SK-N-SH treated with all-trans-retinoic acid at 6 μM for 48 hours (cell line): ENCODE measurements at regions not wholly inside any gene's neighbourhood (a gene's known extent, or its start where the extent isn't known, plus 50 kb on each side); places are given as distances from the start of the nearest gene placed in this dataset.

Experiments used
- ATAC-seq: fragments of 200-7000 bp; cut with Tn5 transposase; 3 replicates; pipeline ENCODE4 v1.9.1; 2020; ENCODE audit warnings: mild to moderate bottlenecking, moderate library complexity
- ARNTL ChIP-seq: fragments of 450-650 bp; formaldehyde crosslinking; IDR thresholded peaks from 2 replicates; pipeline ENCODE4 v1.5.0; 2020; ENCODE audit warnings: low read depth, mild to moderate bottlenecking, moderate library complexity, borderline replicate concordance
- BACH2 ChIP-seq: fragments of 250-450 bp; sonication (Bioruptor Pico); IDR thresholded peaks from 2 replicates; pipeline ENCODE4 v1.9.0; 2021; ENCODE audit warnings: mild to moderate bottlenecking, borderline replicate concordance
- CSDC2 ChIP-seq: fragments of 250-450 bp; sonication (Bioruptor Pico); IDR thresholded peaks from 2 replicates; pipeline ENCODE4 v1.5.0; 2020; ENCODE audit warnings: mild to moderate bottlenecking, moderate library complexity
- CSRNP3 ChIP-seq: fragments of 250-450 bp; sonication (Bioruptor Pico); IDR thresholded peaks from 2 replicates; pipeline ENCODE4 v1.5.1; 2021; ENCODE audit warnings: mild to moderate bottlenecking, moderate library complexity
- GLIS3 ChIP-seq: fragments of 250-450 bp; sonication (Bioruptor Pico); IDR thresholded peaks from 2 replicates; pipeline ENCODE4 v1.5.0; 2020; ENCODE audit warnings: mild to moderate bottlenecking, moderate library complexity
- OSR1 ChIP-seq: fragments of 250-450 bp; sonication (Bioruptor Pico); IDR thresholded peaks from 2 replicates; pipeline ENCODE4 v1.8.0; 2022; ENCODE audit warnings: moderate library complexity, mild to moderate bottlenecking, inconsistent platforms
- PPARA ChIP-seq: fragments of 250-450 bp; sonication (Bioruptor Pico); IDR thresholded peaks from 2 replicates; pipeline ENCODE4 v1.5.0; 2020; ENCODE audit warnings: mild to moderate bottlenecking, borderline replicate concordance
- RARB ChIP-seq: fragments of 250-450 bp; sonication (Bioruptor Pico); IDR thresholded peaks from 2 replicates; pipeline ENCODE4 v1.8.0; 2021; ENCODE audit warnings: mild to moderate bottlenecking, moderate library complexity
- SNAI2 ChIP-seq: fragments of 250-450 bp; sonication (Bioruptor Pico); IDR thresholded peaks from 2 replicates; pipeline ENCODE4 v1.5.0; 2020; ENCODE audit warnings: mild to moderate bottlenecking, moderate library complexity
- TCF4 ChIP-seq: fragments of 250-450 bp; sonication (Bioruptor Pico); IDR thresholded peaks from 2 replicates; pipeline ENCODE4 v1.8.0; 2021; ENCODE audit warnings: mild to moderate bottlenecking, moderate library complexity, borderline replicate concordance
- TOX ChIP-seq: fragments of 250-450 bp; sonication (Bioruptor Pico); IDR thresholded peaks from 2 replicates; pipeline ENCODE4 v1.8.0; 2021; ENCODE audit warnings: mild to moderate bottlenecking, moderate library complexity, borderline replicate concordance
- ZC3H10 ChIP-seq: fragments of 250-450 bp; sonication (Bioruptor Pico); IDR thresholded peaks from 2 replicates; pipeline ENCODE4 v1.5.1; 2021; ENCODE audit warnings: mild to moderate bottlenecking, moderate library complexity
- ZFP3 ChIP-seq: fragments of 250-450 bp; sonication (Bioruptor Pico); IDR thresholded peaks from 2 replicates; pipeline ENCODE4 v1.5.0; 2020; ENCODE audit warnings: mild to moderate bottlenecking, moderate library complexity
- ZFP30 ChIP-seq: fragments of 450-650 bp; formaldehyde crosslinking; IDR thresholded peaks from 2 replicates; pipeline ENCODE4 v1.5.0; 2022; ENCODE audit warnings: mild to moderate bottlenecking, moderate library complexity
- ZNF70 ChIP-seq: fragments of 450-650 bp; formaldehyde crosslinking; IDR thresholded peaks from 2 replicates; pipeline ENCODE4 v1.5.0; 2020; ENCODE audit warnings: mild to moderate bottlenecking, moderate library complexity
- TF ChIP-seq, protein P1 (sequence below): fragments of 250-450 bp; sonication (Bioruptor Pico); IDR thresholded peaks from 2 replicates; pipeline ENCODE4 v1.8.0; 2020; ENCODE audit warnings: mild to moderate bottlenecking, moderate library complexity, borderline replicate concordance
- TF ChIP-seq, protein P2 (sequence below): fragments of 250-450 bp; sonication (Bioruptor Pico); IDR thresholded peaks from 2 replicates; pipeline ENCODE4 v1.5.1; 2020; ENCODE audit warnings: low read depth, mild to moderate bottlenecking, moderate library complexity

DNA sequence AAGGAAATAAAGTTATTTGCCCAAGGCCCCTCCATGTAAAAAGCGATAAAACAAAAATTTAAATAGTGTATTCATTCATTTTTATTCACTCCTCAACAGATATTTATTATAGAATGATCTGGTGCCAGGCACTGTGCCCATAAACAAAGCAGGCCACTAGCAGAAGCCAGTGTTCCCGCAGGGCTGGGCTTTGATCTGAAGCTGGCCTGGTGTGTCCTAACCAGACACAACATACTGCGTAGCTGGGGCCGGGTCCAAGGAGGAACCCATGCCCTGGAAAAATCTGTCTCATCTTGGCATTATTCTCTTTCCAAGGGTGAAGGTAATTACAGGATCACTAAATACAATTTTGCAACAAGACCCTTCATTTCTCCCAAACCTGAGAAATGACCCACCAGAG, 537.4 kb upstream of the CDH5 start:
- TF ChIP-seq SNAI2 (CRISPR knock-in tag): no peak
- TF ChIP-seq GLIS3 (CRISPR knock-in tag): no peak
- TF ChIP-seq, protein P1, sequence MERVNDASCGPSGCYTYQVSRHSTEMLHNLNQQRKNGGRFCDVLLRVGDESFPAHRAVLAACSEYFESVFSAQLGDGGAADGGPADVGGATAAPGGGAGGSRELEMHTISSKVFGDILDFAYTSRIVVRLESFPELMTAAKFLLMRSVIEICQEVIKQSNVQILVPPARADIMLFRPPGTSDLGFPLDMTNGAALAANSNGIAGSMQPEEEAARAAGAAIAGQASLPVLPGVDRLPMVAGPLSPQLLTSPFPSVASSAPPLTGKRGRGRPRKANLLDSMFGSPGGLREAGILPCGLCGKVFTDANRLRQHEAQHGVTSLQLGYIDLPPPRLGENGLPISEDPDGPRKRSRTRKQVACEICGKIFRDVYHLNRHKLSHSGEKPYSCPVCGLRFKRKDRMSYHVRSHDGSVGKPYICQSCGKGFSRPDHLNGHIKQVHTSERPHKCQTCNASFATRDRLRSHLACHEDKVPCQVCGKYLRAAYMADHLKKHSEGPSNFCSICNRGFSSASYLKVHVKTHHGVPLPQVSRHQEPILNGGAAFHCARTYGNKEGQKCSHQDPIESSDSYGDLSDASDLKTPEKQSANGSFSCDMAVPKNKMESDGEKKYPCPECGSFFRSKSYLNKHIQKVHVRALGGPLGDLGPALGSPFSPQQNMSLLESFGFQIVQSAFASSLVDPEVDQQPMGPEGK (CRISPR knock-in tag): no peak
- TF ChIP-seq RARB (CRISPR knock-in tag): no peak
- no peak for TF ChIP-seq PPARA (CRISPR knock-in tag)
- TF ChIP-seq, protein P2, sequence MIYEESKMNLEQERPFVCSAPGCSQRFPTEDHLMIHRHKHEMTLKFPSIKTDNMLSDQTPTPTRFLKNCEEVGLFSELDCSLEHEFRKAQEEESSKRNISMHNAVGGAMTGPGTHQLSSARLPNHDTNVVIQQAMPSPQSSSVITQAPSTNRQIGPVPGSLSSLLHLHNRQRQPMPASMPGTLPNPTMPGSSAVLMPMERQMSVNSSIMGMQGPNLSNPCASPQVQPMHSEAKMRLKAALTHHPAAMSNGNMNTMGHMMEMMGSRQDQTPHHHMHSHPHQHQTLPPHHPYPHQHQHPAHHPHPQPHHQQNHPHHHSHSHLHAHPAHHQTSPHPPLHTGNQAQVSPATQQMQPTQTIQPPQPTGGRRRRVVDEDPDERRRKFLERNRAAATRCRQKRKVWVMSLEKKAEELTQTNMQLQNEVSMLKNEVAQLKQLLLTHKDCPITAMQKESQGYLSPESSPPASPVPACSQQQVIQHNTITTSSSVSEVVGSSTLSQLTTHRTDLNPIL (CRISPR knock-in tag): no peak
- no peak for TF ChIP-seq TOX
- TF ChIP-seq ZFP3 (CRISPR knock-in tag): no peak
- TF ChIP-seq OSR1 (CRISPR knock-in tag): no peak
- no peak for TF ChIP-seq TCF4 (CRISPR knock-in tag)
- no peak for TF ChIP-seq BACH2 (CRISPR knock-in tag)
- ATAC-seq: no peak

- TF ChIP-seq BACH2 (CRISPR knock-in tag) (no peak), ZNF70 (CRISPR knock-in tag) (no peak), ARNTL (CRISPR knock-in tag) (no peak), TOX (no peak), CSDC2 (no peak), RARB (CRISPR knock-in tag) (no peak), OSR1 (CRISPR knock-in tag) (no peak), PPARA (CRISPR knock-in tag) (no peak), CSRNP3 (CRISPR knock-in tag) (no peak), TCF4 (CRISPR knock-in tag) (no peak), ZFP3 (CRISPR knock-in tag) (no peak), GLIS3 (CRISPR knock-in tag) (no peak), ZC3H10 (CRISPR knock-in tag) (no peak), ZFP30 (CRISPR knock-in tag) (no peak)
- TF ChIP-seq, protein P1 (CRISPR knock-in tag): no peak
- TF ChIP-seq, protein P2 (CRISPR knock-in tag): no peak
- ATAC-seq: no peak
These were observed 538.2 kb upstream of the CDH5 start for GRCh38 chr16:65828296-65828695.

DNA sequence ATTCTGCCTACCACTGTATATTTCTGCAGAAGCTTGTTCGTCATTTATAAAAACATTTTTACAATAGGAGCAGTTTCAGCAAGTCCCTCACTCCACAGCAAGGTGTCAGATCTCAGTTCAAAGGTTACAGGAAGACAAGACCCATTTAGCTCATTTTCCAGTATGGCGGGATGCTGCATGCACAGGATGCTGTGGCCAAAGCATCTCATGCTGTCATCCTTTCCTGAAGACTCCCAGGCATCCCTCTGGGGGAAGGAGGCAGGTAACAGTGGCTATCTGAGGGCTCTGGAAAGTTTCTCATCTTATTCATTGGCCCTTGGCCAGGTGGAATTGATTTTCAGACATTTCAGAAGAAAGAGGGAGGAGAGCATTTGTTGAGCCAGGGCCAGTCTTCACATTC, 539.3 kb upstream of the CDH5 start:
- TF ChIP-seq, protein P2 (CRISPR knock-in tag): no peak
- TF ChIP-seq ZFP30 (CRISPR knock-in tag) (no peak), CSDC2 (no peak), PPARA (CRISPR knock-in tag) (no peak)
- TF ChIP-seq, all 23 proteins: peak for 0

More for the DNA sequence above, 539.3 kb upstream of the CDH5 start:
- no peak for ATAC-seq
